ENCODE measurements at regions not wholly inside any gene's neighbourhood (a gene's known extent, or its start where the extent isn't known, plus 50 kb on each side); places are given as distances from the start of the nearest gene placed in this dataset.

DNA sequence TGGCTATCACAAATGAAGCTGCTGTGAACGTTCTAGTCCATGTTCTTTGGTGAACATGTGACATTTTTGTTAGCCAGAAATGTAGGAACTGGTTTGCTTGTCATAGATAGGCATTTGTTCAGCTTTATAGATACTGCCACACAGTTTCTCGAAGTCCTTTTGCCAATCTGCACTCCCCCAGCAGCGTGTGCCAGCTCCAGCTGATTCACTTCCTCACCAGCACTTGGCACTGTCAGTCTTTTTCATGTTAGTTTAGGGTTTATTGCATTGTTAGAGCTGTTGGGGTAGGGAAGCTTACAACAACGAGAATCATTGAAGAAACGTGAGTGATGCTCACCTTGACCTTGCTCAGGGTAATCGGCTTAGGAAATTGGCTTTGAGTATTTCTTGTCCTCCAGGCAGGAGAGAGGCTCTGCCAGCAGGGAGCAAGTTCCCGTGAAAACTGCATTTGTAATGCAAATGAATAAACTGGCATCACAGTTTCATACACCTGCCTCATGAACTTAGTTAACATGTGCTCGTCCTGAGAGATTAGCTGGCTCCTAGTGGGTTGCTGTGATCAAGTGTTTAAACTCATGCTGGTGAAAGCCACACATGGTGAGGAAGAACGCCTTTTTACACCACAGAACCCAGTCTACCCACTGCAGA lies 83.9 kb downstream of the ING1 start:
- Mint-ChIP-seq H3K4me1 (peaks cover 6 to 14% (median 7%) of the 10 kb centered on the region in 3 donors), H3K4me3 (no peak overlapping the region), H3K36me3 (no peaks in the 10 kb centered on the region), H3K9me3 (peaks cover 3 to 7% (median 4%) of the 10 kb centered on the region in 3 donors), H3K27ac (no peak overlapping the region), H3K27me3 (peaks cover 45 to 57% of the 10 kb centered on the region in 2 donors)
- DNase-seq (no peak), ATAC-seq (replicated peaks in 1 of 4) (no peak)
- Histone ChIP-seq H3K27ac (ENCODE audit: low read length) (no peak overlapping the region), H3K4me1 (ENCODE audit: control insufficient read depth in 1 of 2, extremely low read depth in 1 of 2, insufficient read depth in 2 of 2, low read length in 2 of 2) (peaks cover 0 to 2% of the 10 kb centered on the region in 2 experiments), H3K9me3 (no peaks in the 10 kb centered on the region), H3K4me3 (ENCODE audit: control insufficient read depth in 1 of 2, extremely low read depth in 1 of 2, low read length in 1 of 2) (no peak overlapping the region), H3K36me3 (ENCODE audit: control insufficient read depth in 2 of 2, extremely low read depth in 1 of 2, insufficient read depth in 1 of 2, low read length in 1 of 2) (no peaks in the 10 kb centered on the region), H3K27me3 (replicated peaks in 1 of 2; ENCODE audit: control insufficient read depth in 2 of 2, extremely low read depth in 1 of 2, insufficient read depth in 2 of 2, low read length in 1 of 2) (peaks cover 4 to 65% of the 10 kb centered on the region in 2 experiments)
- ChIA-PET CTCF (no interaction called here), POLR2A (no interaction called here)
- 87% methylated on average over 3 of the region's 9 CpGs for WGBS (ENCODE audit: insufficient coverage)

- WGBS (ENCODE audit: insufficient coverage), result 81% methylated on average over 17 of the region's 18 CpGs
- Mint-ChIP-seq H3K4me1 (peaks cover 6 to 14% (median 7%) of the 10 kb centered on the region in 3 donors), H3K36me3 (no peaks in the 10 kb centered on the region), H3K9me3 (peaks cover 0 to 4% (median 0%) of the 10 kb centered on the region in 3 donors), H3K27ac (no peak overlapping the region), H3K4me3 (no peak overlapping the region), H3K27me3 (peaks cover 48 to 57% of the 10 kb centered on the region in 2 donors)
- Histone ChIP-seq H3K27me3 (replicated peaks in 1 of 2; ENCODE audit: control insufficient read depth in 2 of 2, extremely low read depth in 1 of 2, insufficient read depth in 2 of 2, low read length in 1 of 2) (peaks cover 4 to 59% of the 10 kb centered on the region in 2 experiments), H3K9me3 (no peaks in the 10 kb centered on the region), H3K27ac (ENCODE audit: low read length) (no peak overlapping the region), H3K4me1 (ENCODE audit: control insufficient read depth in 1 of 2, extremely low read depth in 1 of 2, insufficient read depth in 2 of 2, low read length in 2 of 2) (peaks cover 0 to 2% of the 10 kb centered on the region in 2 experiments), H3K36me3 (ENCODE audit: control insufficient read depth in 2 of 2, extremely low read depth in 1 of 2, insufficient read depth in 1 of 2, low read length in 1 of 2) (no peaks in the 10 kb centered on the region), H3K4me3 (ENCODE audit: control insufficient read depth in 1 of 2, extremely low read depth in 1 of 2, low read length in 1 of 2) (no peak overlapping the region)
- CTCF ChIA-PET, result interaction anchor here in 1 of 2 donors (0.5 to 2.8 kb wide), 2 partner anchors 114 to 115 kb away, joined by 3 to 10 read pairs; no protein-coding TSS in a partner anchor
- no peak for ATAC-seq (replicated peaks in 1 of 4)
- POLR2A ChIA-PET, result no interaction called here
- no peak for DNase-seq
Observed at GRCh38 chr13:110798081-110798994, 84.8 kb downstream of the ING1 start.

- H3K4me1 Mint-ChIP-seq, result peaks cover 6 to 14% (median 7%) of the 10 kb centered on the region in 3 donors
- no peak overlapping the region for H3K4me3 ChIP-seq (ENCODE audit: control insufficient read depth in 1 of 2, extremely low read depth in 1 of 2, low read length in 1 of 2)
- POLR2A ChIA-PET, result no interaction called here
- 33% methylated on average over 23 of the region's 30 CpGs for WGBS (ENCODE audit: insufficient coverage)
- peaks cover 4 to 48% of the 10 kb centered on the region in 2 experiments for H3K27me3 ChIP-seq (replicated peaks in 1 of 2; ENCODE audit: control insufficient read depth in 2 of 2, extremely low read depth in 1 of 2, insufficient read depth in 2 of 2, low read length in 1 of 2)
- CTCF ChIA-PET, result interaction anchor here in 1 of 2 donors (2.8 kb wide), 1 partner anchor 116 kb away, joined by 10 read pairs; no protein-coding TSS in a partner anchor
- H3K4me3 Mint-ChIP-seq, result peak overlapping the region in 1 of 3 donors; percentile 41
- peaks cover 47 to 63% of the 10 kb centered on the region in 2 donors for H3K27me3 Mint-ChIP-seq
- H3K9me3 Mint-ChIP-seq, result peaks cover 0 to 4% (median 0%) of the 10 kb centered on the region in 3 donors
- no peaks in the 10 kb centered on the region for H3K36me3 Mint-ChIP-seq
- H3K36me3 ChIP-seq (ENCODE audit: control insufficient read depth in 2 of 2, extremely low read depth in 1 of 2, insufficient read depth in 1 of 2, low read length in 1 of 2), result no peaks in the 10 kb centered on the region
- ATAC-seq (replicated peaks in 1 of 4), result no peak
- H3K9me3 ChIP-seq, result no peaks in the 10 kb centered on the region
- no peak overlapping the region for H3K27ac ChIP-seq (ENCODE audit: low read length)
- no peak overlapping the region for H3K27ac Mint-ChIP-seq
- DNase-seq, result no peak
- H3K4me1 ChIP-seq (ENCODE audit: control insufficient read depth in 1 of 2, extremely low read depth in 1 of 2, insufficient read depth in 2 of 2, low read length in 2 of 2), result peaks cover 0 to 2% of the 10 kb centered on the region in 2 experiments
Observed at GRCh38 chr13:110799246-110800236, 86.0 kb downstream of the ING1 start.

- Mint-ChIP-seq H3K9me3 (no peaks in the 10 kb centered on the region), H3K4me3 (no peak overlapping the region), H3K36me3 (no peaks in the 10 kb centered on the region), H3K4me1 (peaks cover 6 to 14% (median 7%) of the 10 kb centered on the region in 3 donors), H3K27ac (no peak overlapping the region), H3K27me3 (peaks cover 38 to 65% of the 10 kb centered on the region in 2 donors)
- H3K4me3 ChIP-seq (ENCODE audit: control insufficient read depth in 1 of 2, extremely low read depth in 1 of 2, low read length in 1 of 2), result no peak overlapping the region
- no peaks in the 10 kb centered on the region for H3K36me3 ChIP-seq (ENCODE audit: control insufficient read depth in 2 of 2, extremely low read depth in 1 of 2, insufficient read depth in 1 of 2, low read length in 1 of 2)
- peaks cover 0 to 2% of the 10 kb centered on the region in 2 experiments for H3K4me1 ChIP-seq (ENCODE audit: control insufficient read depth in 1 of 2, extremely low read depth in 1 of 2, insufficient read depth in 2 of 2, low read length in 2 of 2)
- ChIA-PET CTCF (interaction anchor here in 1 of 2 donors (0.5 to 2.8 kb wide), 3 partner anchors 117 to 140 kb away, joined by 3 to 10 read pairs (median 4); no protein-coding TSS in a partner anchor), POLR2A (no interaction called here)
- peak in 3 of 35 experiments; percentile 6 to 23 (median 12) for DNase-seq
- no peaks in the 10 kb centered on the region for H3K9me3 ChIP-seq
- ATAC-seq (replicated peaks in 1 of 4), result peak in 3 of 4 experiments; percentile 30 to 54 (median 40)
- peaks cover 4 to 47% of the 10 kb centered on the region in 2 experiments for H3K27me3 ChIP-seq (replicated peaks in 1 of 2; ENCODE audit: control insufficient read depth in 2 of 2, extremely low read depth in 1 of 2, insufficient read depth in 2 of 2, low read length in 1 of 2)
- 55% methylated on average over 7 of the region's 7 CpGs for WGBS (ENCODE audit: insufficient coverage)
- H3K27ac ChIP-seq (ENCODE audit: low read length), result no peak overlapping the region
Observed at GRCh38 chr13:110801044-110801443, 87.5 kb downstream of the ING1 start.

DNA sequence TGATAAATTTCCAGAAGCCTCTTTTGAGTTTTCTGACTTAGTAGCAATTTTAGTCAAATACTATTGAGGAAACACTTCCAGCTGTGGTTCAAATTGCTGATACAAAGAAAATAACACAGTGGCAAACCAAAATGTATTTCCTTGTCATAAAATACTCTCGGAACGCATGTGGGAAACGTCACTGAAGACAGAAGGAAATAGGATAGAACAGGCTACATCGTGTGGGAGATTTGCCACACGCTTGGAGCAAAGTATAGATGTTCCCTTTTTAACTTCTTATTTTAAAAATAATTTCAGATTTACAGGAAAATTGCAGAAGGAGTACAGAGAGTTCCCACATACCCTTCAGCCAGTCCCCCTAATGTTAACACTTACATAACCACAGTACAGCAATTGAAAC lies 88.8 kb downstream of the ING1 start:
- WGBS (ENCODE audit: insufficient coverage), result no CpG with 5 or more reads among the region's 5 CpGs
- H3K27ac ChIP-seq (ENCODE audit: low read length), result no peak overlapping the region
- Mint-ChIP-seq H3K36me3 (no peaks in the 10 kb centered on the region), H3K27me3 (peaks cover 30 to 63% of the 10 kb centered on the region in 2 donors), H3K9me3 (no peaks in the 10 kb centered on the region), H3K27ac (no peak overlapping the region), H3K4me3 (no peak overlapping the region), H3K4me1 (peaks cover 6 to 14% (median 7%) of the 10 kb centered on the region in 3 donors)
- ChIA-PET CTCF (interaction anchor here in 1 of 2 donors (0.6 kb wide), 2 partner anchors 96 to 230 kb away, joined by 5 to 6 read pairs; no protein-coding TSS in a partner anchor), POLR2A (no interaction called here)
- H3K27me3 ChIP-seq (replicated peaks in 1 of 2; ENCODE audit: control insufficient read depth in 2 of 2, extremely low read depth in 1 of 2, insufficient read depth in 2 of 2, low read length in 1 of 2), result peaks cover 4 to 51% of the 10 kb centered on the region in 2 experiments
- no peaks in the 10 kb centered on the region for H3K36me3 ChIP-seq (ENCODE audit: control insufficient read depth in 2 of 2, extremely low read depth in 1 of 2, insufficient read depth in 1 of 2, low read length in 1 of 2)
- DNase-seq, result no peak
- H3K9me3 ChIP-seq, result no peaks in the 10 kb centered on the region
- no peak overlapping the region for H3K4me3 ChIP-seq (ENCODE audit: control insufficient read depth in 1 of 2, extremely low read depth in 1 of 2, low read length in 1 of 2)
- ATAC-seq (replicated peaks in 1 of 4), result no peak
- H3K4me1 ChIP-seq (ENCODE audit: control insufficient read depth in 1 of 2, extremely low read depth in 1 of 2, insufficient read depth in 2 of 2, low read length in 2 of 2), result peaks cover 0 to 2% of the 10 kb centered on the region in 2 experiments

Measured in T-cell (primary cell).